ENCODE measurements at regions not wholly inside any gene's neighbourhood (a gene's known extent, or its start where the extent isn't known, plus 50 kb on each side); places are given as distances from the start of the nearest gene placed in this dataset.

DNA sequence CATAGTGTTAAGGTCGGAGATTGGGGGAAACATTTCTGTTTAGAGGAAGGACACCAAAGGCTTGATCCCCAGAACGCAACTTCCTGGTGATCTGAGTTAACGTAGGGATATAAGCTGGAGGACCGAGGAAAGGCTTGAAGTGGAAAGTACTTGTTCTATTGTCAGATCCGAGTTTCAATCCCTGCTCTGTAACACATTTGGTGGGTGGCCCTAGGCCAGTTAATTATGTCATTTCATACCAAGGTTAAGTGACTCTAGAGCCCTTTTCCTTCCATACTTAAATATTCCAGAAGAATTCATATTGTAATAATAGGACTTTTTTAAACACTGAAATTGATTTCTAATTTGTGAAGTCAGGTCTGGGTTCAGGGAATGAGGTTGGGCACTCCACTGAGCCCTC, 80.9 kb downstream of the RPLP1 start:
- H3K36me3 Mint-ChIP-seq (ENCODE audit: insufficient read depth), result no peaks in the 10 kb centered on the region
- peaks cover 18% of the 10 kb centered on the region for H3K27me3 Mint-ChIP-seq
- DNase-seq (ENCODE audit: low spot score in 2 of 2) (no peak), ATAC-seq (replicated peaks; ENCODE audit: extremely low read depth, poor library complexity, severe bottlenecking) (no peak)
- no peak overlapping the region for H3K4me3 Mint-ChIP-seq
- H3K9me3 Mint-ChIP-seq, result no peaks in the 10 kb centered on the region
- no peaks in the 10 kb centered on the region for H3K4me1 Mint-ChIP-seq
- no peak overlapping the region for H3K27ac Mint-ChIP-seq (ENCODE audit: low read depth)

DNA sequence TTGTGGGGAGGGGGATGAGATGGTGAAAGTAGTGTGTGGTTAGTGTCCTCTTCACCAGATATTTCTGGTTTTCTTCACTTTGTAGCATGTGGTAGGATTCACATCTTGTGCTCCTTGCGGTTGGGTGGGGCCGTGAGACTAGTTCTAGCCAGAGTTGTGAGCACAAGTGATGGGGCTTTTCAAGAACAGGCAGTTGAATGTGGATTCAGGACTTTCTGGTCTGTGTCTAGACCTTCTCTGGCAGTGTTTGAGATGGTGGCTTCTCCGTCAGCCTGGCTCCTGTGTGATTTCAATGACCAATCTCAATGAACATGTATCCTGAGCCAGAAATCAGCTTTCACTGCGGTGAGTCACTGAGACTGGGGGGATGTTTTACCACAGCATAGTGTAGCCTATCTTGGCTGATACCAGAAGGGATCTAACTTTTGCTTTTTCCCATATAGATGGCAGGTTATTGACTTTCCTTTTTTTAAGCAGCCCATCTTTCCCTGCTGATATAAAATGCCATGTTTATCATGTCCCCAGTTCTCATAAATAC, 82.6 kb downstream of the RPLP1 start:
- no peaks in the 10 kb centered on the region for H3K9me3 Mint-ChIP-seq
- no peak for DNase-seq (ENCODE audit: low spot score in 2 of 2)
- ATAC-seq (replicated peaks; ENCODE audit: extremely low read depth, poor library complexity, severe bottlenecking), result no peak
- no peak overlapping the region for H3K27ac Mint-ChIP-seq (ENCODE audit: low read depth)
- H3K36me3 Mint-ChIP-seq (ENCODE audit: insufficient read depth), result no peaks in the 10 kb centered on the region
- H3K4me3 Mint-ChIP-seq, result no peak overlapping the region
- H3K27me3 Mint-ChIP-seq, result peaks cover 12% of the 10 kb centered on the region
- no peaks in the 10 kb centered on the region for H3K4me1 Mint-ChIP-seq

DNA sequence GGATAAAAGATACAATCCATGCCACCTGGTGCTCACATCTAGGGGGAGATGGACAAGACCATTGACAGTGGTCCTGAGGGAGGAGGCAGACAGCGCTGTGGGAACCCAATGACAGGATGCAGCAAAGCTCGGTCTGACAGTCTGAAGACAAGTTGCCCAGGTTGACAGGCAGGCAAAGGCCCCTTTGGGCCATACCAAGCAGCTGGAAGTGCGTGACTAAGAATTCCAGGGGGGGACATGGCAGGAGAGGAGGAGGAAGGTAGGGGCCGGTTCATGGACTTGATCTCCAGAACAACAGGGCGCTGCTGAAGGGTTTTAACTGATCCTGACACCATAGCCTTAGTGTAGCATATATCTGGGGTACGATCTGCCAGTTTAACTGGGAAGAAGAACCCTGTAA, 83.4 kb downstream of the RPLP1 start:
- H3K4me1 Mint-ChIP-seq, result no peaks in the 10 kb centered on the region
- H3K27me3 Mint-ChIP-seq, result peaks cover 6% of the 10 kb centered on the region
- H3K27ac Mint-ChIP-seq (ENCODE audit: low read depth), result no peak overlapping the region
- H3K9me3 Mint-ChIP-seq, result no peaks in the 10 kb centered on the region
- ATAC-seq (replicated peaks; ENCODE audit: extremely low read depth, poor library complexity, severe bottlenecking) (no peak), DNase-seq (ENCODE audit: low spot score in 2 of 2) (no peak)
- no peaks in the 10 kb centered on the region for H3K36me3 Mint-ChIP-seq (ENCODE audit: insufficient read depth)
- H3K4me3 Mint-ChIP-seq, result no peak overlapping the region

DNA sequence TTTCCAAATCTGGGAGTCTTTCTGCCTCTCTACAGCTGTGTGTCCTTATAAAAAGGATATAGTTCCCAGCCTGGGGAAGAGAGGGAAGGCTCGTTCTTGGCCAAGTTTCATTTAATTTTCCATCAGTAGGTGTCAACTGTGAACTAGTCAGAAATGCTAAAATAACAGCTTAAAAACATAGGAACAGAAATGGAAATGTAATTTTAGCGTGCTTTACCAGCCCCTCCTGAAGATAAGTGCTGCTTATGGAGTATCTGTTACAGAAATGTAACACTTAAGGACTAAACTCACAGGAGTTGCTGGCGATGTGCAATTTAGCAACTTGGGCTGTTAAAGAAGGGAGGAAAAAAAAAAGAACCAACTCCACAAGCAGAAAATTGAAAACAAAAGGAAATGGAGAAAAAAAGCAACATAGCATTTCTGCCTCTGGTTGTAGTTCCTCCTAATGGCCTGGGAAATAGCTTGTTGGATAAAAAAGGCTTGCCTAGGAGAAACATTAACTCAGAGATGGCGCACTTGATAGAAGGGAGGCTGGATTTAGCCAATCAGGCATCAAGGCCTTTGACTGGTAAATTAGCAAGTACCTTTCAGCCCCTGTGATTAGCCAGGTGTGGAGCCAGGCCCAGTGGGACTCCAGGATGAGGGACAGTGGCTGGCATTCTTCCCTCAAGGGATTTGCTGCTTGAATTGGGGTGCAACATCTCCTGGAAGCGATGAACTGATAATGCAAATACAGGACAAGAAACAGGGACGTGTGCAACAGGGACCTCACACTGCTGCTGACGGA, 84.3 kb downstream of the RPLP1 start:
- Mint-ChIP-seq H3K27ac (ENCODE audit: low read depth) (no peak overlapping the region), H3K4me1 (no peaks in the 10 kb centered on the region), H3K36me3 (ENCODE audit: insufficient read depth) (no peaks in the 10 kb centered on the region), H3K27me3 (peaks cover 8% of the 10 kb centered on the region), H3K4me3 (no peak overlapping the region), H3K9me3 (no peaks in the 10 kb centered on the region)
- DNase-seq (ENCODE audit: low spot score in 2 of 2) (no peak), ATAC-seq (replicated peaks; ENCODE audit: extremely low read depth, poor library complexity, severe bottlenecking) (no peak)

DNA sequence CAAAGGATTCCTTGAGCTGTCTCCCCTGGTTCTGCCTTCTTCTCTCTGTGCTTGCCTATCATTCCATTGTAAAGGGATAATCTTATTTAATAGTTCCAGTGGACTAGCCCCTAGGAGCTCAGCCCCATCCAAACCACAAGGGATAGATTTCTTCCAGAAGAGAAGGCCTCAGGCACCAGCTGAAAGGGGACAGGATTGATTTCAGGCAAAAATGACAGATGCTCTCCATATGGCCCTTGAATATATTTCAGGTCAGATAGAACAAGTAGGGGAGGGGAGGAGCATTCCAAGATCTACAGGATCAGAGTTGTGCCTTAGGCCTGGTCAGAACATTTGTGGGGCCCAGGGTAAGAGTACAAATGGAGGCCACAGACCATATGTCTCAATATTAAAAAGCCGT, 85.3 kb downstream of the RPLP1 start:
- peaks cover 12% of the 10 kb centered on the region for H3K27me3 Mint-ChIP-seq
- H3K36me3 Mint-ChIP-seq (ENCODE audit: insufficient read depth), result peaks cover 3% of the 10 kb centered on the region
- H3K9me3 Mint-ChIP-seq, result no peaks in the 10 kb centered on the region
- H3K4me1 Mint-ChIP-seq, result no peaks in the 10 kb centered on the region
- ATAC-seq (replicated peaks; ENCODE audit: extremely low read depth, poor library complexity, severe bottlenecking) (no peak), DNase-seq (ENCODE audit: low spot score in 2 of 2) (no peak)
- no peak overlapping the region for H3K27ac Mint-ChIP-seq (ENCODE audit: low read depth)
- H3K4me3 Mint-ChIP-seq, result no peak overlapping the region

DNA sequence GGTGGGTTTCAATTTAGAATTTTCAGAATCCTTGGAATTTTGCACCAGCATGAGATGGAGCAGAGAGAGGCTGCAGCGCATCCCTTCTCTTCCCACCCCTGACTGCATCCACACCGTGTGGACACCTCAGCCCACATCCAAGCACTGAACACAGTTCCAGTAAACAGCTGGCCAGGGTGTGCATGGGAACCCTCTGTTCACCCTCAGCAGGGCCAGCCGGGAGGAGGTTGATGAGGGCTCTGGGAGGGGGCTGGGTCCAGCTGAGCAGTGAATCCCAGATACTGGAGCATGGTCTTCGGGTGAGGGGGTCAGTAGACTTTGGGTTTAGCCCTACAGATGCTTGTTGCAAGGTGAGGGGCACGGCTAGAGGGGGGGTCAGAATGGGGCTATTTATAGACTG, 85.8 kb downstream of the RPLP1 start:
- H3K27me3 Mint-ChIP-seq, result peaks cover 10% of the 10 kb centered on the region
- no peak overlapping the region for H3K27ac Mint-ChIP-seq (ENCODE audit: low read depth)
- peaks cover 3% of the 10 kb centered on the region for H3K36me3 Mint-ChIP-seq (ENCODE audit: insufficient read depth)
- no peak overlapping the region for H3K4me3 Mint-ChIP-seq
- no peaks in the 10 kb centered on the region for H3K4me1 Mint-ChIP-seq
- ATAC-seq (replicated peaks; ENCODE audit: extremely low read depth, poor library complexity, severe bottlenecking), result no peak
- no peak for DNase-seq (ENCODE audit: low spot score in 2 of 2)
- H3K9me3 Mint-ChIP-seq, result no peaks in the 10 kb centered on the region

- no peak overlapping the region for H3K4me3 Mint-ChIP-seq
- no peak for ATAC-seq (replicated peaks; ENCODE audit: extremely low read depth, poor library complexity, severe bottlenecking)
- H3K9me3 Mint-ChIP-seq, result no peaks in the 10 kb centered on the region
- H3K27me3 Mint-ChIP-seq, result peaks cover 10% of the 10 kb centered on the region
- H3K4me1 Mint-ChIP-seq, result no peaks in the 10 kb centered on the region
- H3K36me3 Mint-ChIP-seq (ENCODE audit: insufficient read depth), result peaks cover 3% of the 10 kb centered on the region
- no peak overlapping the region for H3K27ac Mint-ChIP-seq (ENCODE audit: low read depth)
- no peak for DNase-seq (ENCODE audit: low spot score in 2 of 2)
Observed at GRCh38 chr15:69539345-69539744, 86.7 kb downstream of the RPLP1 start.

GRCh38 chr15:69540622-69541021, 88.0 kb downstream of the RPLP1 start:
- H3K9me3 Mint-ChIP-seq, result no peaks in the 10 kb centered on the region
- H3K36me3 Mint-ChIP-seq (ENCODE audit: insufficient read depth), result peaks cover 3% of the 10 kb centered on the region
- no peaks in the 10 kb centered on the region for H3K4me1 Mint-ChIP-seq
- no peak for ATAC-seq (replicated peaks; ENCODE audit: extremely low read depth, poor library complexity, severe bottlenecking)
- no peak overlapping the region for H3K27ac Mint-ChIP-seq (ENCODE audit: low read depth)
- peaks cover 10% of the 10 kb centered on the region for H3K27me3 Mint-ChIP-seq
- no peak for DNase-seq (ENCODE audit: low spot score in 2 of 2)
- no peak overlapping the region for H3K4me3 Mint-ChIP-seq

DNA sequence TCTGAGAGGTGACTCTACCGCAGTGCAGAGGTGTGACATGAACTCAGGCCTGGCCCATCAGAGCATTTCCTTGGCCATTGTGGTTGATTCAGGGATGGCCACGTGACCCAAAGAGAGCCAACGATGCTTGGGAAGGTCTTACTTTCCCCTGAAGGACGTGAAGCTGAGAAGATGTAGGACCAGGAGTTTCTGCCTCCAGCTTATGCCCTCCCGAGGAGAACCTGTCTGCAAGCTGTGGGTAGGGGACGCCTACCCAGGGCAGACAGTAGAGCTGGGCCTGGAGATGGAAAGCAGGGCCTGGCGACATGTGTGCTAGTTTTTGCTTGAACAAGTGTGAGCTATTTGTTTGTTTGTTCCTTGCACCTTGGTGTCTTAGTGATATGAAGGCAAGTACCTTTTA, 89.4 kb downstream of the RPLP1 start:
- peaks cover 10% of the 10 kb centered on the region for H3K27me3 Mint-ChIP-seq
- no peak for DNase-seq (ENCODE audit: low spot score in 2 of 2)
- peaks cover 3% of the 10 kb centered on the region for H3K36me3 Mint-ChIP-seq (ENCODE audit: insufficient read depth)
- H3K4me3 Mint-ChIP-seq, result no peak overlapping the region
- ATAC-seq (replicated peaks; ENCODE audit: extremely low read depth, poor library complexity, severe bottlenecking), result no peak
- no peak overlapping the region for H3K27ac Mint-ChIP-seq (ENCODE audit: low read depth)
- no peaks in the 10 kb centered on the region for H3K4me1 Mint-ChIP-seq
- no peaks in the 10 kb centered on the region for H3K9me3 Mint-ChIP-seq

DNA sequence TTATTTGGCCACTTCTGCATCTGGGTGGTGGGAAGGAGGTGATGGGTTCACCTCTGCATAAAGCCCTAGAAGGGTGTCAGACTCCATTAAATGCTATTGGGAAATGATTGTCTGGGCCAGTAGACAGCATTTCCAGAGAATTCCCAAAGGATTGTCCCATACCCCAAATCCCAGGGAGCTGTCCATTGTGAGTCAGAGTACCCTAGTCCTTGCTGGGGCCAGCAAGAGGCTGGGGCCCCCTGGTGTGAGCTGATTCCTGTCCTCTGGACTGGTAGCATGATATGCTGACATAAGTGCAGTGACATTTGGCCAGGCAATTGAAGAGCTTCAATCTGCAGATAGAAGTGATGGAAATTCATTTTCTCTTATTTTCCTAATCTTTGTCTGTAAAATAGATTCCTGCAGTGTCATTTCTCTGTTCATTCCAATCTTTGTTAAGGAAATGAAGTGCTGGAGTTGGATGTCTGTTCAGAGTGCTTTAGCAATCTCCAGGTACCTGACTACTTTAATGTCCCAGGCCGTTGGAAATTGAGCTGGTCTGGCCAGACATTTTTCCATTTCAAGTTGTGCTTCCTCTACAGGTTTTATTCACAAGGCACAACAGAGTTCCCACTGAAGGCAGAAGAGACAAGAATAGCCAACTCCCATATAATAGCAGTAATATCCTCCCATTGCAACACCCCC, 91.2 kb downstream of the RPLP1 start:
- no peaks in the 10 kb centered on the region for H3K9me3 Mint-ChIP-seq
- no peak for DNase-seq (ENCODE audit: low spot score in 2 of 2)
- H3K4me1 Mint-ChIP-seq, result no peaks in the 10 kb centered on the region
- H3K27me3 Mint-ChIP-seq, result peaks cover 19% of the 10 kb centered on the region
- H3K4me3 Mint-ChIP-seq, result no peak overlapping the region
- no peak overlapping the region for H3K27ac Mint-ChIP-seq (ENCODE audit: low read depth)
- ATAC-seq (replicated peaks; ENCODE audit: extremely low read depth, poor library complexity, severe bottlenecking), result no peak
- peaks cover 3% of the 10 kb centered on the region for H3K36me3 Mint-ChIP-seq (ENCODE audit: insufficient read depth)

DNA sequence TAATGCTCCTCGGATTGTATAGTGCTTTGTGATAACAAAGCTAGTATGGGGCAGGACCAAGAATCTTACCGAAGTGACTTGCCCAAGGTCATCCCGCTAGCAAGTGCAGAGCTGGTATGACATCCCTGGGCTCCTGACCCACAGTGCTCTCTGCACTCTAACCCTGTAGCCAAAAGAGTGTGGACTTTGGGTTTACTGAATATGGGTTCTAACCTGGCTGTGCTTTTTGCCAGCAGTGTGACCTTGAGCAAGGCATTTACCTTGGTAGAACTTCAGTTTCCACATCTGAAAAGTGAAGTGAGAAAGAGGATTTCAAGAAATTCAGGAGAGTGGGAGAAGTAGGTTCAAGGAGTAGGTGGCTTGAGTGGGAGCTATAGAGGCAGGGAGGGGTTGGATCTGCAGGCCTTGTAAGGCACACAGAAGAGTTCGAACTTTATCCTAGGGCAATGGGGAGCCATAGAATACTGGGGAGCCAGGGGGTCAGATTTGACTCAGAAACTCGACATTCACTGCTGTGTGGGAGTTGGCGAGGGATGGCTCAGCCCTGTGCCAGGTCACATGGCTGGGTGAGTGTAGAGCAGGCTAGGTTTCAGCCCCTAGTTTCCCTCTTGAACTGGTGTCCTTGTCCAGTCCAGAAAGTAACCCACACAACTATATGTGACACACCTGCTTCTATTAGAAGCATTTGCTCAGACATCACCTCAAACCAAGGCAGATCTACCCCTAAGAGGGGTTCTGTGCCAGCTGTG, 91.9 kb downstream of the RPLP1 start:
- no peaks in the 10 kb centered on the region for H3K9me3 Mint-ChIP-seq
- peaks cover 26% of the 10 kb centered on the region for H3K27me3 Mint-ChIP-seq
- H3K4me1 Mint-ChIP-seq, result no peaks in the 10 kb centered on the region
- DNase-seq (ENCODE audit: low spot score in 2 of 2) (no peak), ATAC-seq (replicated peaks; ENCODE audit: extremely low read depth, poor library complexity, severe bottlenecking) (no peak)
- H3K27ac Mint-ChIP-seq (ENCODE audit: low read depth), result no peak overlapping the region
- H3K4me3 Mint-ChIP-seq, result no peak overlapping the region
- H3K36me3 Mint-ChIP-seq (ENCODE audit: insufficient read depth), result peaks cover 3% of the 10 kb centered on the region

- ATAC-seq (replicated peaks; ENCODE audit: extremely low read depth, poor library complexity, severe bottlenecking), result no peak
- Mint-ChIP-seq H3K4me3 (no peak overlapping the region), H3K36me3 (ENCODE audit: insufficient read depth) (peaks cover 3% of the 10 kb centered on the region), H3K27me3 (peaks cover 40% of the 10 kb centered on the region), H3K9me3 (peaks cover 1% of the 10 kb centered on the region), H3K27ac (ENCODE audit: low read depth) (no peak overlapping the region), H3K4me1 (no peaks in the 10 kb centered on the region)
- no peak for DNase-seq (ENCODE audit: low spot score in 2 of 2)
Observed at GRCh38 chr15:69546182-69546581, 93.6 kb downstream of the RPLP1 start.

Data from central memory CD8-positive, alpha-beta T cell (primary cell).